ENCODE measurements at regions not wholly inside any gene's neighbourhood (a gene's known extent, or its start where the extent isn't known, plus 50 kb on each side); places are given as distances from the start of the nearest gene placed in this dataset.

DNA sequence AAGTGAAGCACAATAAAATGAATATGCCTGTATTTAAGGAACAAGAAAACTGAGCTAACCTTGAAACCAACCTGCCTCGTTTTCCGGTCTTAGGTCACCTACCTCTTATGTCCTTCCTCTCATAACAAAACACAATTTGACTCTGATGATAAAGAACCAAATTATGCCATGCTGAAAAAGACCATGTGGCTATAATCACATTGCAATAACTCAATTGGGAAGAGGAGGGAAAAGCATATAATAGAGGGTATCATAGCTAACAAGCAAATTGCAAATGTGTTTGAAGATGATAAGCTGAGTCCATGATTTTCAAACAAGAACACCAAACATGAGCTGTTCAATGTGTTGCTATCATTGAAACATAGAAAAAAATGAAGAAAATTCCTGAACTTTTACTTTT, 260.8 kb downstream of the PLK2 start:
- H3K9ac ChIP-seq (ENCODE audit: low read length): no peak overlapping the region
- H3K4me2 ChIP-seq (ENCODE audit: low read length): no peak overlapping the region
- no peaks in the 10 kb centered on the region for H3K79me1 ChIP-seq (ENCODE audit: low read length)
- no peak overlapping the region for H3K18ac ChIP-seq (ENCODE audit: low read length)
- WGBS (ENCODE audit: extremely low coverage, insufficient coverage, low lambda C conversion rate): no CpG with 5 or more reads among the region's 2 CpGs
- H3K4ac ChIP-seq (ENCODE audit: low read depth, low read length): no peak overlapping the region
- H2BK5ac ChIP-seq (ENCODE audit: low read length): no peak overlapping the region
- no peaks in the 10 kb centered on the region for H3K79me2 ChIP-seq (ENCODE audit: control insufficient read depth, insufficient read depth, low read length)
- DNase-seq: no peak
- no peak overlapping the region for H3K27ac ChIP-seq (ENCODE audit: low read depth, low read length)
- H3K36me3 ChIP-seq (ENCODE audit: control insufficient read depth, insufficient read depth, low read length): no peaks in the 10 kb centered on the region
- no peak overlapping the region for H2BK120ac ChIP-seq (ENCODE audit: low read depth, low read length)
- no peaks in the 10 kb centered on the region for H3K4me1 ChIP-seq (ENCODE audit: control insufficient read depth, low read depth, low read length)
- H3K56ac ChIP-seq (ENCODE audit: low read length): no peak overlapping the region
- no peak overlapping the region for H4K5ac ChIP-seq (ENCODE audit: low read length)
- no peak overlapping the region for H4K8ac ChIP-seq (ENCODE audit: low read depth, low read length)
- no peak overlapping the region for H3K23ac ChIP-seq (ENCODE audit: low read length)
- no peak overlapping the region for H3K4me3 ChIP-seq (ENCODE audit: low read length)
- no peak overlapping the region for H2AK5ac ChIP-seq (ENCODE audit: low read length)
- no peak overlapping the region for H2BK15ac ChIP-seq (replicated peaks; ENCODE audit: low read depth)
- H3K27me3 ChIP-seq (ENCODE audit: insufficient read depth, low read length, poor library complexity): no peaks in the 10 kb centered on the region

DNA sequence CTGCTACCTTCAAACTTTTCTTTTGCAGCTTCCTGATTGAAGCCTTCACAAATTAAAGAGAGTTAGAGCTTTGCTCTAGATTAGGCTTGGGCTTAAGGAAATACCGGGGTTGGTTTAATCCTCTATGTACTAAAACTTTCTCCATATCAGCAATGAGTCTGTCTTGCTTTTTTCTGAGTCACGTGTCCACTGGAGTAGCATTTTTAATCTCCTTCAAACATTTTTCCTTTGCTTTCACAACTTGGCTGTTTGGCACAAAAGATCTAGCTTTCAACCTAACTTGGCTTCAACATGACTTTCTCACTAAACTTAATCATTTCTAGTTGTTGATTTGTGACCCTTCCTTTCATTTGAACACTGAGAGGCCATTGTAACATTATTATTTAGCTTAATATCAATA, 261.6 kb downstream of the PLK2 start:
- Histone ChIP-seq H3K18ac (ENCODE audit: low read length) (no peak overlapping the region), H3K4me1 (ENCODE audit: control insufficient read depth, low read depth, low read length) (no peaks in the 10 kb centered on the region), H3K23ac (ENCODE audit: low read length) (no peak overlapping the region), H2BK120ac (ENCODE audit: low read depth, low read length) (no peak overlapping the region), H2BK5ac (ENCODE audit: low read length) (no peak overlapping the region), H3K79me1 (ENCODE audit: low read length) (no peaks in the 10 kb centered on the region), H3K27me3 (ENCODE audit: insufficient read depth, low read length, poor library complexity) (no peaks in the 10 kb centered on the region), H4K8ac (ENCODE audit: low read depth, low read length) (no peak overlapping the region), H3K27ac (ENCODE audit: low read depth, low read length) (no peak overlapping the region), H3K4ac (ENCODE audit: low read depth, low read length) (no peak overlapping the region), H3K36me3 (ENCODE audit: control insufficient read depth, insufficient read depth, low read length) (no peaks in the 10 kb centered on the region), H4K5ac (ENCODE audit: low read length) (no peak overlapping the region), H3K4me2 (ENCODE audit: low read length) (no peak overlapping the region), H3K56ac (ENCODE audit: low read length) (no peak overlapping the region), H3K79me2 (ENCODE audit: control insufficient read depth, insufficient read depth, low read length) (no peaks in the 10 kb centered on the region), H3K9ac (ENCODE audit: low read length) (no peak overlapping the region), H3K4me3 (ENCODE audit: low read length) (no peak overlapping the region), H2BK15ac (replicated peaks; ENCODE audit: low read depth) (no peak overlapping the region), H2AK5ac (ENCODE audit: low read length) (no peak overlapping the region)
- DNase-seq: no peak
- WGBS (ENCODE audit: extremely low coverage, insufficient coverage, low lambda C conversion rate): no CpG with 5 or more reads among the region's 2 CpGs

DNA sequence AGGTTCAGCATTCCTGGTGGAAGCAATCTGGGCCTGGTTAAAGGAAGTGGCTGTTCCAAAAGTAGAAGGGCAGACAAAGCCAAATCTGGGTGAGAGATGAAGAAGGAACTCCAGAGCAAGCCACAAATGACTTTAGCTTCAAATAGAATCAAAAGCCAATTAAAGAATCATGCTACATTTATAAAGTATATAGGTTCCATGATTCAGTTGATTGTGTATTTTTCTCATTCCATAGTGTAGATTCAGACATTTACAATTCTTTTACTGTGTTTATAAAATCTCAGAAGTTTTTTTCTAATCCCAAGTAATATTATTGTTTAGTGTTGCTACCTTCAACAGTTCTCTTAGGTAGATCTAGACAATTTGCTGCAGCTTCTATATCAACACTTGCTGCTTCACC, 262.0 kb downstream of the PLK2 start:
- no peaks in the 10 kb centered on the region for H3K36me3 ChIP-seq (ENCODE audit: control insufficient read depth, insufficient read depth, low read length)
- H3K9ac ChIP-seq (ENCODE audit: low read length): no peak overlapping the region
- no peaks in the 10 kb centered on the region for H3K27me3 ChIP-seq (ENCODE audit: insufficient read depth, low read length, poor library complexity)
- no peak overlapping the region for H2AK5ac ChIP-seq (ENCODE audit: low read length)
- H3K4ac ChIP-seq (ENCODE audit: low read depth, low read length): no peak overlapping the region
- no peaks in the 10 kb centered on the region for H3K4me1 ChIP-seq (ENCODE audit: control insufficient read depth, low read depth, low read length)
- H3K27ac ChIP-seq (ENCODE audit: low read depth, low read length): no peak overlapping the region
- H2BK5ac ChIP-seq (ENCODE audit: low read length): no peak overlapping the region
- no peaks in the 10 kb centered on the region for H3K79me2 ChIP-seq (ENCODE audit: control insufficient read depth, insufficient read depth, low read length)
- H3K79me1 ChIP-seq (ENCODE audit: low read length): no peaks in the 10 kb centered on the region
- H3K4me2 ChIP-seq (ENCODE audit: low read length): no peak overlapping the region
- H3K4me3 ChIP-seq (ENCODE audit: low read length): no peak overlapping the region
- H2BK15ac ChIP-seq (replicated peaks; ENCODE audit: low read depth): no peak overlapping the region
- H2BK120ac ChIP-seq (ENCODE audit: low read depth, low read length): no peak overlapping the region
- no peak overlapping the region for H3K56ac ChIP-seq (ENCODE audit: low read length)
- H4K5ac ChIP-seq (ENCODE audit: low read length): no peak overlapping the region
- no peak overlapping the region for H3K18ac ChIP-seq (ENCODE audit: low read length)
- DNase-seq: no peak
- H3K23ac ChIP-seq (ENCODE audit: low read length): no peak overlapping the region
- no peak overlapping the region for H4K8ac ChIP-seq (ENCODE audit: low read depth, low read length)

DNA sequence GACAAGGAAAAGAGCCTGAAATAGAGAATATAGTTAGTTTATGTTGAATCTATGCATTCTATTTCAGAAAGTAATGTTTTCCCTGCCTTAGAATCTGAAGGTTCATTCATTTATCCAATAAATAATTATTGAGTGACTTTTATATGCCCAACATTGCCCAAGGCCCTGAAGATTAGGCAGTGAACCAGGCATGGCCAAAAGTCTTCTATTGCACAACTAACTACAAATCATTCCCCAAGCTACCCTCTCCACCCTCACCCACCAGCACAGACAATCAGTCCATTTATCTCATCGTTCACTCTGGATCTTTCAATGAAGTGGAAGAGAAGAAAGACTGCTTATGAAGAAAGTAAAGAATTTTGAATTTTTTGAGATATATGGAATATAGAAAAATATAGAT, 268.4 kb downstream of the PLK2 start:
- Histone ChIP-seq H3K18ac (ENCODE audit: low read length) (no peak overlapping the region), H3K23ac (ENCODE audit: low read length) (no peak overlapping the region)
- WGBS (ENCODE audit: extremely low coverage, insufficient coverage, low lambda C conversion rate): no CpG with 5 or more reads among the region's 1 CpG

DNA sequence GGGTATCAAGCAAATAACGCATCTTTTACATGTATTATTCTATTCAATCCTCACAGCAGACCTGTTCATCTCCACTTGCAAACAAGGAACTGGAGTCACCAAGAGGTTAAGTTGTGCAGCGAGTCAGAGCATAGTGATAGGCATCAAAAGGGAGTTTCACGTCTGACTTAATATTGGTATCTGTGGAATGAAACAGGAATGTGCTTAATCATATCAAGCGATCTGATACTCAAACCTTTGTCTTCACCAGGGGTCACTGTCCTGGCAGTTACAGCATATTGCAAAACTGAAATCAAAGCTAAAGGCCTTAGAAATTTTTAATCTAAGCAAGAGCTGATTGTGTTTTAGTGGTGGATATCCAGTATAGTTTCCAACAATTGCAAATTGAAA, 271.6 kb downstream of the PLK2 start:
- H3K79me1 ChIP-seq (ENCODE audit: low read length): no peaks in the 10 kb centered on the region
- H2BK5ac ChIP-seq (ENCODE audit: low read length): no peak overlapping the region
- H2AK5ac ChIP-seq (ENCODE audit: low read length): no peak overlapping the region
- no peak overlapping the region for H3K18ac ChIP-seq (ENCODE audit: low read length)
- H3K27ac ChIP-seq (ENCODE audit: low read depth, low read length): no peak overlapping the region
- H3K4me3 ChIP-seq (ENCODE audit: low read length): no peak overlapping the region
- no CpG with 5 or more reads among the region's 4 CpGs for WGBS (ENCODE audit: extremely low coverage, insufficient coverage, low lambda C conversion rate)
- no peak overlapping the region for H4K8ac ChIP-seq (ENCODE audit: low read depth, low read length)
- H4K5ac ChIP-seq (ENCODE audit: low read length): no peak overlapping the region
- no peaks in the 10 kb centered on the region for H3K79me2 ChIP-seq (ENCODE audit: control insufficient read depth, insufficient read depth, low read length)
- peak; percentile 94 for DNase-seq
- no peak overlapping the region for H2BK120ac ChIP-seq (ENCODE audit: low read depth, low read length)
- H3K27me3 ChIP-seq (ENCODE audit: insufficient read depth, low read length, poor library complexity): no peaks in the 10 kb centered on the region
- H3K4me1 ChIP-seq (ENCODE audit: control insufficient read depth, low read depth, low read length): no peaks in the 10 kb centered on the region
- H3K4me2 ChIP-seq (ENCODE audit: low read length): no peak overlapping the region
- H3K36me3 ChIP-seq (ENCODE audit: control insufficient read depth, insufficient read depth, low read length): no peaks in the 10 kb centered on the region
- H3K4ac ChIP-seq (ENCODE audit: low read depth, low read length): no peak overlapping the region
- H3K23ac ChIP-seq (ENCODE audit: low read length): no peak overlapping the region
- no peak overlapping the region for H3K56ac ChIP-seq (ENCODE audit: low read length)
- H3K9ac ChIP-seq (ENCODE audit: low read length): no peak overlapping the region
- no peak overlapping the region for H2BK15ac ChIP-seq (replicated peaks; ENCODE audit: low read depth)

More for the DNA sequence above, 268.4 kb downstream of the PLK2 start:
- no peak overlapping the region for H4K5ac ChIP-seq (ENCODE audit: low read length)
- H3K56ac ChIP-seq (ENCODE audit: low read length): no peak overlapping the region
- H4K8ac ChIP-seq (ENCODE audit: low read depth, low read length): no peak overlapping the region
- no peak overlapping the region for H3K4ac ChIP-seq (ENCODE audit: low read depth, low read length)
- H2AK5ac ChIP-seq (ENCODE audit: low read length): no peak overlapping the region
- H3K27me3 ChIP-seq (ENCODE audit: insufficient read depth, low read length, poor library complexity): no peaks in the 10 kb centered on the region
- H3K36me3 ChIP-seq (ENCODE audit: control insufficient read depth, insufficient read depth, low read length): no peaks in the 10 kb centered on the region
- no peak overlapping the region for H3K4me3 ChIP-seq (ENCODE audit: low read length)
- H3K4me1 ChIP-seq (ENCODE audit: control insufficient read depth, low read depth, low read length): no peaks in the 10 kb centered on the region
- DNase-seq: no peak
- no peak overlapping the region for H3K9ac ChIP-seq (ENCODE audit: low read length)
- no peak overlapping the region for H3K27ac ChIP-seq (ENCODE audit: low read depth, low read length)
- no peak overlapping the region for H2BK120ac ChIP-seq (ENCODE audit: low read depth, low read length)
- H3K79me1 ChIP-seq (ENCODE audit: low read length): no peaks in the 10 kb centered on the region
- H3K4me2 ChIP-seq (ENCODE audit: low read length): no peak overlapping the region
- H3K79me2 ChIP-seq (ENCODE audit: control insufficient read depth, insufficient read depth, low read length): no peaks in the 10 kb centered on the region
- no peak overlapping the region for H2BK15ac ChIP-seq (replicated peaks; ENCODE audit: low read depth)
- no peak overlapping the region for H2BK5ac ChIP-seq (ENCODE audit: low read length)

DNA sequence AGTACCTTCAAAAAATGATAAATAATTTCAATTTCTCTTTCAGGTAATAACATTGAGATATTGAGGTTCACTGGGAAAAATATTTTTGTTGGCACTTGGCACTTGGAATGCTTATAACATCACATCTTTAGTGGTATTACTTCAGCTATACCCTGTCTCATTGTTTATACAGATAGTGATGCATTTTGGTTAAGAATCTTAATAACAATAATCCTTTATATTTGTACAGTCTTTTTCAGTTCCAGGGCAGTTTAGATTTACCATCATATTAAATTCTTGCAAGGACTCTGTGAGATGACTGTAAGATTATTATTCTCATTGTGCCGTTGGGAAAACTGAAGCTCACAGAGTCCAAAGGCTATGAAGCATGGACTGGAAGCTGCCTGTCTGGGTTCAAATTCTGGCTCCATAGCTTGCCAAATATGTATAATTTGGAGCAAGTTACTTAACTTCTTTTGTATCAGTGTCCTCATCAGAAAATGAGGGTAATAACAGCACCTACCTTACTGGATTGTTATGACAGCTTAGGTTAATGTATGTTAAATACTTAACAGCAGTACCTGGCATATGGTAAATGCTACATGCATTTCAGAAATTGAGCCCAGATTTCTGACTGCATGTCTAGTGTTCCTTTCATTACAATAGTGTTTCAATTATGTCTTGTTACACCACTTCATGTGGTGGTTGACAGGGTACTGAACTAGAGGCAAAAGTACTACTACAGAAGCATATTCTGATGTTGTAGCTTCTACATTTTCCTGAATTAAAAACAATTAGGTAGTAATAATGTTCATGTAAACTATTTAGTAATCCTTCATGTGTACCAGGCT, 272.2 kb downstream of the PLK2 start:
- H2AK5ac ChIP-seq (ENCODE audit: low read length): no peak overlapping the region
- no peak overlapping the region for H3K9ac ChIP-seq (ENCODE audit: low read length)
- no peak overlapping the region for H3K4ac ChIP-seq (ENCODE audit: low read depth, low read length)
- H4K5ac ChIP-seq (ENCODE audit: low read length): no peak overlapping the region
- no peak overlapping the region for H2BK5ac ChIP-seq (ENCODE audit: low read length)
- H3K18ac ChIP-seq (ENCODE audit: low read length): no peak overlapping the region
- H3K23ac ChIP-seq (ENCODE audit: low read length): no peak overlapping the region
- no peaks in the 10 kb centered on the region for H3K4me1 ChIP-seq (ENCODE audit: control insufficient read depth, low read depth, low read length)
- H3K27me3 ChIP-seq (ENCODE audit: insufficient read depth, low read length, poor library complexity): no peaks in the 10 kb centered on the region
- H3K4me3 ChIP-seq (ENCODE audit: low read length): no peak overlapping the region
- H2BK15ac ChIP-seq (replicated peaks; ENCODE audit: low read depth): peak overlapping the region; percentile 85
- no peak overlapping the region for H2BK120ac ChIP-seq (ENCODE audit: low read depth, low read length)
- DNase-seq: no peak
- H3K27ac ChIP-seq (ENCODE audit: low read depth, low read length): no peak overlapping the region
- H3K4me2 ChIP-seq (ENCODE audit: low read length): no peak overlapping the region
- no peak overlapping the region for H3K56ac ChIP-seq (ENCODE audit: low read length)
- no peaks in the 10 kb centered on the region for H3K36me3 ChIP-seq (ENCODE audit: control insufficient read depth, insufficient read depth, low read length)
- no CpG with 5 or more reads among the region's 1 CpG for WGBS (ENCODE audit: extremely low coverage, insufficient coverage, low lambda C conversion rate)
- no peaks in the 10 kb centered on the region for H3K79me2 ChIP-seq (ENCODE audit: control insufficient read depth, insufficient read depth, low read length)
- H3K79me1 ChIP-seq (ENCODE audit: low read length): no peaks in the 10 kb centered on the region
- H4K8ac ChIP-seq (ENCODE audit: low read depth, low read length): no peak overlapping the region
